ENCODE measurements at regions not wholly inside any gene's neighbourhood (a gene's known extent, or its start where the extent isn't known, plus 50 kb on each side); places are given as distances from the start of the nearest gene placed in this dataset.

DNA sequence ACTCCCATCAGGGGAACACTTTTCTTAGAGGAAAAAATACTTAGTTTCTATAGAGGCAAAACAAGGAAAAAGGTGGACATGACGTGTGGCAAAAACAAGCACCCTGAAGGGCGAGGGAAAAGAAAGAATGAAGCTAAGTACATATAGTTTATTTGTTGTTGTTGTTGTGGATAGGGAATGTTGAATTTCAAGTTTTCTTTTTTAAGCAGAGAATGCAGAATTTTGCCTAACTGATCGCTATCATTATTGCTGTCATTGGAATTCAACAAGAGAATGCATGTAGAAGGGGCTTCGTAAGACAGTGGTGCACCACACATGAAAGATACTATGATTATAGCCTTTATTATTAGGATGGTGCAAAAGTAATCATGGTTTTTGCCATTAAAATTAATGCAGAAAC lies 144.0 kb downstream of the LMO4 start:
- H3K9me3 ChIP-seq (replicated peaks in 1 of 2; ENCODE audit: control insufficient read depth in 1 of 2, insufficient read depth in 1 of 2, low read length in 2 of 2), result no peaks in the 10 kb centered on the region
- TF ChIP-seq, protein P1, sequence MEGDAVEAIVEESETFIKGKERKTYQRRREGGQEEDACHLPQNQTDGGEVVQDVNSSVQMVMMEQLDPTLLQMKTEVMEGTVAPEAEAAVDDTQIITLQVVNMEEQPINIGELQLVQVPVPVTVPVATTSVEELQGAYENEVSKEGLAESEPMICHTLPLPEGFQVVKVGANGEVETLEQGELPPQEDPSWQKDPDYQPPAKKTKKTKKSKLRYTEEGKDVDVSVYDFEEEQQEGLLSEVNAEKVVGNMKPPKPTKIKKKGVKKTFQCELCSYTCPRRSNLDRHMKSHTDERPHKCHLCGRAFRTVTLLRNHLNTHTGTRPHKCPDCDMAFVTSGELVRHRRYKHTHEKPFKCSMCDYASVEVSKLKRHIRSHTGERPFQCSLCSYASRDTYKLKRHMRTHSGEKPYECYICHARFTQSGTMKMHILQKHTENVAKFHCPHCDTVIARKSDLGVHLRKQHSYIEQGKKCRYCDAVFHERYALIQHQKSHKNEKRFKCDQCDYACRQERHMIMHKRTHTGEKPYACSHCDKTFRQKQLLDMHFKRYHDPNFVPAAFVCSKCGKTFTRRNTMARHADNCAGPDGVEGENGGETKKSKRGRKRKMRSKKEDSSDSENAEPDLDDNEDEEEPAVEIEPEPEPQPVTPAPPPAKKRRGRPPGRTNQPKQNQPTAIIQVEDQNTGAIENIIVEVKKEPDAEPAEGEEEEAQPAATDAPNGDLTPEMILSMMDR (IDR thresholded peaks at IDR 0.05), result no peak
- no peaks in the 10 kb centered on the region for H3K4me1 ChIP-seq (ENCODE audit: control insufficient read depth in 1 of 2, insufficient read depth in 2 of 2, low read length in 2 of 2)
- no peak for DNase-seq
- WGBS (ENCODE audit: insufficient coverage), result 78% methylated on average over 3 of the region's 4 CpGs
- Mint-ChIP-seq H3K4me3 (no peak overlapping the region), H3K27me3 (ENCODE audit: low read depth in 3 of 3) (peaks cover 0 to 2% (median 1%) of the 10 kb centered on the region in 3 donors), H3K4me1 (no peaks in the 10 kb centered on the region), H3K27ac (no peak overlapping the region), H3K36me3 (no peaks in the 10 kb centered on the region), H3K9me3 (peaks cover 0 to 4% (median 0%) of the 10 kb centered on the region in 7 donors)
- H3K79me2 ChIP-seq (ENCODE audit: insufficient read depth, low read length), result no peaks in the 10 kb centered on the region
- no peaks in the 10 kb centered on the region for H4K20me1 ChIP-seq (ENCODE audit: insufficient read depth, low read length)
- no peaks in the 10 kb centered on the region for H3K36me3 ChIP-seq (replicated peaks in 1 of 2; ENCODE audit: control insufficient read depth in 1 of 2, insufficient read depth in 2 of 2, low read length in 2 of 2)
- H3K4me3 ChIP-seq (replicated peaks in 1 of 3; ENCODE audit: low read depth in 2 of 3, low read length in 3 of 3), result no peak overlapping the region
- intact Hi-C loops (cut with micrococcal nuclease), result no loop called here
- no peak overlapping the region for H3K4me2 ChIP-seq (replicated peaks; ENCODE audit: extremely low read depth, low read length, poor library complexity, severe bottlenecking)
- H3K27me3 ChIP-seq (ENCODE audit: control insufficient read depth in 2 of 2, insufficient read depth in 2 of 2, low read length in 2 of 2), result no peaks in the 10 kb centered on the region
- H3K9ac ChIP-seq (ENCODE audit: insufficient read depth, low read length, poor library complexity, severe bottlenecking), result no peak overlapping the region
- no peak overlapping the region for H3K27ac ChIP-seq (ENCODE audit: low read depth in 1 of 2, low read length in 2 of 2)
- no peak overlapping the region for H2AFZ ChIP-seq (ENCODE audit: insufficient read depth, low read depth, low read length, poor library complexity, severe bottlenecking)

DNA sequence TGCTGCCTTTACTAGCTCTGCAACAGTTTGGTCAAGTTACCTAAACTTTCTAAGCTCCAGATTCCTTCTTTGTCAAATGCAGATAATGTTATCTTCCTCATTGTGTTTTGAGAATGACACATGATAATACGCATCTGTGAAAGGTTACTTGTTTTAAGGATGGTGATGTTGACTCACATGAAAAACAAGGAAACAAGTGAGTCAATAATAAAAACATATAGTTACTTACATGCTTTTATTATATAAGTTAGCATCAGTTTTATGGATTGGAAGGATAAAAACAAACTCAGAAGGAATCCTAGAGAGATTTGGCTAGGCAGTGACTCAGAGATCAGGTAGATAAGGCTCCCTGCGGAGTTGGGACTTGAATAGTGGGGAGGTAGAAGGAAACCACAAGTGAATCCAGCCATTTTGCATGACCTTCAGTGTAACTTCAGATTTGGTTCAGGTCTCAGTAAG lies 144.6 kb downstream of the LMO4 start:
- intact Hi-C loops (cut with micrococcal nuclease), result no loop called here
- H3K4me1 Mint-ChIP-seq, result no peaks in the 10 kb centered on the region
- 83% methylated on average over 1 of the region's 2 CpGs for WGBS (ENCODE audit: insufficient coverage)
- no peaks in the 10 kb centered on the region for H3K79me2 ChIP-seq (ENCODE audit: insufficient read depth, low read length)
- no peaks in the 10 kb centered on the region for H3K4me1 ChIP-seq (ENCODE audit: control insufficient read depth in 1 of 2, insufficient read depth in 2 of 2, low read length in 2 of 2)
- peaks cover 0 to 4% (median 0%) of the 10 kb centered on the region in 7 donors for H3K9me3 Mint-ChIP-seq
- no peak overlapping the region for H3K4me3 ChIP-seq (replicated peaks in 1 of 3; ENCODE audit: low read depth in 2 of 3, low read length in 3 of 3)
- no peaks in the 10 kb centered on the region for H3K27me3 ChIP-seq (ENCODE audit: control insufficient read depth in 2 of 2, insufficient read depth in 2 of 2, low read length in 2 of 2)
- no peaks in the 10 kb centered on the region for H3K36me3 Mint-ChIP-seq
- no peaks in the 10 kb centered on the region for H4K20me1 ChIP-seq (ENCODE audit: insufficient read depth, low read length)
- H3K27me3 Mint-ChIP-seq (ENCODE audit: low read depth in 3 of 3), result peaks cover 0 to 2% (median 1%) of the 10 kb centered on the region in 3 donors
- TF ChIP-seq, protein P1 (IDR thresholded peaks at IDR 0.05), result no peak
- H2AFZ ChIP-seq (ENCODE audit: insufficient read depth, low read depth, low read length, poor library complexity, severe bottlenecking), result no peak overlapping the region
- no peak overlapping the region for H3K27ac ChIP-seq (ENCODE audit: low read depth in 1 of 2, low read length in 2 of 2)
- no peaks in the 10 kb centered on the region for H3K9me3 ChIP-seq (replicated peaks in 1 of 2; ENCODE audit: control insufficient read depth in 1 of 2, insufficient read depth in 1 of 2, low read length in 2 of 2)
- no peak overlapping the region for H3K4me3 Mint-ChIP-seq
- no peak overlapping the region for H3K27ac Mint-ChIP-seq
- no peak overlapping the region for H3K4me2 ChIP-seq (replicated peaks; ENCODE audit: extremely low read depth, low read length, poor library complexity, severe bottlenecking)
- H3K36me3 ChIP-seq (replicated peaks in 1 of 2; ENCODE audit: control insufficient read depth in 1 of 2, insufficient read depth in 2 of 2, low read length in 2 of 2), result no peaks in the 10 kb centered on the region
- no peak overlapping the region for H3K9ac ChIP-seq (ENCODE audit: insufficient read depth, low read length, poor library complexity, severe bottlenecking)
- DNase-seq, result no peak

All from CD14-positive monocyte (primary cell).